ENCODE measurements at regions not wholly inside any gene's neighbourhood (a gene's known extent, or its start where the extent isn't known, plus 50 kb on each side); places are given as distances from the start of the nearest gene placed in this dataset.

DNA sequence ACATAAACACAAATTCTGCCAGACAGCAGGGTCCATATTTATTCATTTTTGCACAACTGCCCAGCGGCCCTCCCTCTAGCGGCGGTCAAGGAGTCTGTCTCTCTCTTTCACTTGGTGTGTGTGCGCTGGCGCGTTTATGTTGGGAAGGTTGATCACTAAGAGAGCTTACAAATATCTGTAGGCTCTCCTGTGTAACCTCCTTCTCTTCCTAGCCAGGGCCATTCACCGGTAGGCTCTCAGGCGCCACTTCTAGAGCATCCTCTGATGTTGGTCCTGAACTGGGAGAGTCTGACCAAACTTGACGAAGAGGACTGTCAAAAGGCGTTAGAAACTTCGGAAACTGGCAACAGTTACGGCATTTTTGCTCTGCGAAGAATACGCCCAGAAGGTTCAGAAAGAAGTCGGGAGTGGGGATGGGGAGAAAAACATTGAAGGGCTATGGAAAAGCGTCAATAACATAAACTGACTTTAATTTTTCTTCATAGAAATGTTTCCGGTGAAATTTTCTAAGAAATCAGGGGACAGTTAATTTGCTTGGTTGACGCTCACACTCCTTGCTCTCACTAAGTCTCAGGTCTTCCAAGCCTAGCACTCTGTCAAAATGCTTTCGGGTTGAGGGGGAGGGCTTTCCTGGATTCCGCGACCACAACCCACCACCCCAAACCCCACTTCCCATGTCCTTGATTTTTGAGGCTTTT lies 731.1 kb downstream of the ZWINT start:
- TF ChIP-seq, protein P1, sequence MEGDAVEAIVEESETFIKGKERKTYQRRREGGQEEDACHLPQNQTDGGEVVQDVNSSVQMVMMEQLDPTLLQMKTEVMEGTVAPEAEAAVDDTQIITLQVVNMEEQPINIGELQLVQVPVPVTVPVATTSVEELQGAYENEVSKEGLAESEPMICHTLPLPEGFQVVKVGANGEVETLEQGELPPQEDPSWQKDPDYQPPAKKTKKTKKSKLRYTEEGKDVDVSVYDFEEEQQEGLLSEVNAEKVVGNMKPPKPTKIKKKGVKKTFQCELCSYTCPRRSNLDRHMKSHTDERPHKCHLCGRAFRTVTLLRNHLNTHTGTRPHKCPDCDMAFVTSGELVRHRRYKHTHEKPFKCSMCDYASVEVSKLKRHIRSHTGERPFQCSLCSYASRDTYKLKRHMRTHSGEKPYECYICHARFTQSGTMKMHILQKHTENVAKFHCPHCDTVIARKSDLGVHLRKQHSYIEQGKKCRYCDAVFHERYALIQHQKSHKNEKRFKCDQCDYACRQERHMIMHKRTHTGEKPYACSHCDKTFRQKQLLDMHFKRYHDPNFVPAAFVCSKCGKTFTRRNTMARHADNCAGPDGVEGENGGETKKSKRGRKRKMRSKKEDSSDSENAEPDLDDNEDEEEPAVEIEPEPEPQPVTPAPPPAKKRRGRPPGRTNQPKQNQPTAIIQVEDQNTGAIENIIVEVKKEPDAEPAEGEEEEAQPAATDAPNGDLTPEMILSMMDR (conservative IDR thresholded peaks at IDR 0.05; ENCODE audit: low read depth, low read length): peak; percentile 97
- TF ChIP-seq EZH2 (IDR thresholded peaks at IDR 0.05; ENCODE audit: low read length, unreplicated experiment): peak; percentile 37
